SK-N-SH (cell line): ENCODE measurements at regions not wholly inside any gene's neighbourhood (a gene's known extent, or its start where the extent isn't known, plus 50 kb on each side); places are given as distances from the start of the nearest gene placed in this dataset.

Experiments used
- CTCF ChIP-seq: fragments of 200-600 bp; sonication (generic); IDR thresholded peaks from 2 replicates; pipeline ENCODE4 v1.6.1; 2017; ENCODE audit warnings: antibody characterized with exemption, mild to moderate bottlenecking, moderate library complexity
- ELF1 ChIP-seq: IDR thresholded peaks from 2 replicates; pipeline ENCODE4 v1.4.0; 2012
- EP300 ChIP-seq, 2 experiments: IDR thresholded peaks; 2 replicates each; pipeline versions ENCODE4 v1.4.0 to v1.6.1; 2012; ENCODE audit warnings: borderline replicate concordance in 1 of 2, low read depth in 1 of 2, low read length in 1 of 2
- NFIC ChIP-seq: IDR thresholded peaks from 2 replicates; pipeline ENCODE4 v1.4.0; 2012; ENCODE audit warnings: borderline replicate concordance
- POLR2AphosphoS5 ChIP-seq: IDR thresholded peaks from 2 replicates; pipeline ENCODE4 v1.6.1; 2012; ENCODE audit warnings: low read depth, low read length
- RAD21 ChIP-seq: IDR thresholded peaks from 2 replicates; pipeline ENCODE4 v1.6.1; 2012; ENCODE audit warnings: mild to moderate bottlenecking, low read length
- SMC3 ChIP-seq: IDR thresholded peaks from 2 replicates; pipeline ENCODE4 v1.6.1; 2012; ENCODE audit warnings: low read depth, low read length, improper control_type of control experiment
- TAF1 ChIP-seq: IDR thresholded peaks from 2 replicates; pipeline ENCODE4 v1.6.1; 2012; ENCODE audit warnings: low read depth, mild to moderate bottlenecking, low read length, moderate library complexity, borderline replicate concordance
- YY1 ChIP-seq: IDR thresholded peaks from 2 replicates; pipeline ENCODE4 v1.4.0; 2012; ENCODE audit warnings: low read depth, mild to moderate bottlenecking

GRCh38 chr11:50170115-50170514 lies 137.4 kb downstream of the OR4C45 start:
- TF ChIP-seq CTCF: no peak
- no peak for TF ChIP-seq EP300 (IDR thresholded peaks at IDR 0.05; ENCODE audit: borderline replicate concordance in 1 of 2, low read depth in 1 of 2, low read length in 1 of 2)
- TF ChIP-seq SMC3: no peak
- TF ChIP-seq POLR2AphosphoS5: no peak
- no peak for TF ChIP-seq ELF1
- no peak for TF ChIP-seq YY1
- TF ChIP-seq RAD21: no peak
- no peak for TF ChIP-seq TAF1
- TF ChIP-seq NFIC: no peak
